ENCODE measurements at regions not wholly inside any gene's neighbourhood (a gene's known extent, or its start where the extent isn't known, plus 50 kb on each side); places are given as distances from the start of the nearest gene placed in this dataset.

DNA sequence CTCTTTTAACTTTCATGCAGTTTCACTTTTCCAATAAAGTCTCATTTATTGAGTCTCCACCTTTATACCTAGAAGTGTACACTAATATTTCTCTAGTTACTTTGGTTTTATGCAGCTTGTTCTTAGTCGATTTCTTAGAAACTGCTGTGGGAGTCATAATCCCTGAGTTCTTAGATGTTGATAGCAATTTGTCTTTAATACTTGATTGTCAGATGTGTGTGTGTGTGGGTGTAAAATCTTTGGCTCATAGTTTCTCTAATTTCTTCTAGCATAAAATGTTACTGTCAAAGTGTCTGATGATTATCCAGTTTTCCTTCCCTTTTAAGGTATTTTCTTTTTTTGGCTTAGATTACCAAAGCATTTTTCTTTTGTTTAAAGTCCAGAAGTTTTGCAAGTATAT, 473.8 kb upstream of the PTCHD4 start:
- Histone ChIP-seq H3K27me3 (replicated peaks; ENCODE audit: control insufficient read depth, insufficient read depth, low read length) (no peaks in the 10 kb centered on the region), H3K36me3 (ENCODE audit: control insufficient read depth, insufficient read depth, low read length) (no peaks in the 10 kb centered on the region), H3K4me3 (replicated peaks; ENCODE audit: low read depth, low read length) (no peak overlapping the region)
- DNase-seq (ENCODE audit: extremely low read depth, insufficient read length) = no peak
- TF ChIP-seq, protein P1, sequence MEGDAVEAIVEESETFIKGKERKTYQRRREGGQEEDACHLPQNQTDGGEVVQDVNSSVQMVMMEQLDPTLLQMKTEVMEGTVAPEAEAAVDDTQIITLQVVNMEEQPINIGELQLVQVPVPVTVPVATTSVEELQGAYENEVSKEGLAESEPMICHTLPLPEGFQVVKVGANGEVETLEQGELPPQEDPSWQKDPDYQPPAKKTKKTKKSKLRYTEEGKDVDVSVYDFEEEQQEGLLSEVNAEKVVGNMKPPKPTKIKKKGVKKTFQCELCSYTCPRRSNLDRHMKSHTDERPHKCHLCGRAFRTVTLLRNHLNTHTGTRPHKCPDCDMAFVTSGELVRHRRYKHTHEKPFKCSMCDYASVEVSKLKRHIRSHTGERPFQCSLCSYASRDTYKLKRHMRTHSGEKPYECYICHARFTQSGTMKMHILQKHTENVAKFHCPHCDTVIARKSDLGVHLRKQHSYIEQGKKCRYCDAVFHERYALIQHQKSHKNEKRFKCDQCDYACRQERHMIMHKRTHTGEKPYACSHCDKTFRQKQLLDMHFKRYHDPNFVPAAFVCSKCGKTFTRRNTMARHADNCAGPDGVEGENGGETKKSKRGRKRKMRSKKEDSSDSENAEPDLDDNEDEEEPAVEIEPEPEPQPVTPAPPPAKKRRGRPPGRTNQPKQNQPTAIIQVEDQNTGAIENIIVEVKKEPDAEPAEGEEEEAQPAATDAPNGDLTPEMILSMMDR (IDR thresholded peaks at IDR 0.05; ENCODE audit: insufficient read depth, low read length, poor library complexity, severe bottlenecking) = no peak

DNA sequence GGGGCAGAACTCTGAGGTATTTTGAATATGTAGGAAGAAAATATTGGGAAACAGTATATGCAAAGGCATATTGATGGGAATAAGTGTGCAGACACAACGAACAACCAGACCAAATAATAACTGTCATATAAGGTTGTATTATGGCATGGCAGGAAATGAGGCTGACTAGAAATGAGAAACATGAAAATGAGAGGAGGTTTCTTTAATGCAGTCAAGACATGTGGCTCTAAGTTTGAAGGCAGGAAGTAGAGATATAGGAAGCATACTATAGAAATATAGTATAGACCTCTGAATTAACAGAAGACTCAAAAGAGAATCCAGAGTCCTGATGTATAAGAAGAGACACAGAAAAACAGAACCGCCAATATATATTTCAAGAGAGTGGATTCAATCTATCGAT, 459.7 kb upstream of the PTCHD4 start:
- DNase-seq (ENCODE audit: extremely low read depth, insufficient read length) = no peak
- no peaks in the 10 kb centered on the region for H3K27me3 ChIP-seq (replicated peaks; ENCODE audit: control insufficient read depth, insufficient read depth, low read length)
- TF ChIP-seq, protein P1 (IDR thresholded peaks at IDR 0.05; ENCODE audit: insufficient read depth, low read length, poor library complexity, severe bottlenecking) = no peak
- H3K36me3 ChIP-seq (ENCODE audit: control insufficient read depth, insufficient read depth, low read length) = no peaks in the 10 kb centered on the region
- H3K4me3 ChIP-seq (replicated peaks; ENCODE audit: low read depth, low read length) = no peak overlapping the region

DNA sequence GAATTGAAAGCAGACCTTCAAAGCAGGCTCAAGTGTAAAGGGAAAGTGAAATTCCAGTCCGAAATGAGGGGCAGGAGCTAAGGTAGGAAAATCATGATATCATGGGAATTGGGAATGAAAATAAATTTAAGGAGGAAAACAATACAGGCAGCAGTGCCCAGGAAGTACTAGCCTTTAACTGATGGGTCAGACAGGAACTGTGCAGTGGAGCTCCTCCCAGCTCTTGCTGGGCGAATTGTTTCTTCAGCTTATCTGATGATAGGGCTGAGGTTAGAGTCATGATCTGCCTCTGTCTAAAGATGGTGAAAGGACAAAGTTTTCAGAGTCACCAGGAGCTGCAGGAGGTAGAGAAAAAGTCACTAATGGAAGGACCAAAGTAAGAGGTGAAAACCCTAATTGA, 457.9 kb upstream of the PTCHD4 start:
- no peak for DNase-seq (ENCODE audit: extremely low read depth, insufficient read length)
- TF ChIP-seq, protein P1 (IDR thresholded peaks at IDR 0.05; ENCODE audit: insufficient read depth, low read length, poor library complexity, severe bottlenecking) = no peak
- Histone ChIP-seq H3K27me3 (replicated peaks; ENCODE audit: control insufficient read depth, insufficient read depth, low read length) (no peaks in the 10 kb centered on the region), H3K4me3 (replicated peaks; ENCODE audit: low read depth, low read length) (no peak overlapping the region), H3K36me3 (ENCODE audit: control insufficient read depth, insufficient read depth, low read length) (no peaks in the 10 kb centered on the region)

DNA sequence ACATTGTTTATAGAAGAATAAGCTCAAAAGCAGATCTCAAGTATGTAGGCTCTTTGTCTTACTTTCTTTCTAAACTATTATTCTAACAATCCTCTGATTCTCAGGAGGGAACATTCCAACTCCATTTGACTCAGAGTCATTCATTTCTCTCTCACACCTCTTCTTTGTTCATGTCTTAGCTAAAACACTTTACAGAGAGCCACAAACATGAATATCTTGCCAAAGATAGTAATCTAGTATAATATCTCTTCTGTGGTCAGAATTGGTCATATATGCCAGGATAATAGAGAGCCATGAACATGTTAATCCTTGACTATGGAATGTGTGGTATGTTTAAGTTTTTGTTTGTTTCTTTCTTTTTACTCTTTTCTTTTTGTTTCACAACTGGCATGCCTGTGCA, 456.0 kb upstream of the PTCHD4 start:
- Histone ChIP-seq H3K27me3 (replicated peaks; ENCODE audit: control insufficient read depth, insufficient read depth, low read length) (no peaks in the 10 kb centered on the region), H3K4me3 (replicated peaks; ENCODE audit: low read depth, low read length) (no peak overlapping the region), H3K36me3 (ENCODE audit: control insufficient read depth, insufficient read depth, low read length) (no peaks in the 10 kb centered on the region)
- TF ChIP-seq, protein P1 (IDR thresholded peaks at IDR 0.05; ENCODE audit: insufficient read depth, low read length, poor library complexity, severe bottlenecking) = no peak
- DNase-seq (ENCODE audit: extremely low read depth, insufficient read length) = no peak

DNA sequence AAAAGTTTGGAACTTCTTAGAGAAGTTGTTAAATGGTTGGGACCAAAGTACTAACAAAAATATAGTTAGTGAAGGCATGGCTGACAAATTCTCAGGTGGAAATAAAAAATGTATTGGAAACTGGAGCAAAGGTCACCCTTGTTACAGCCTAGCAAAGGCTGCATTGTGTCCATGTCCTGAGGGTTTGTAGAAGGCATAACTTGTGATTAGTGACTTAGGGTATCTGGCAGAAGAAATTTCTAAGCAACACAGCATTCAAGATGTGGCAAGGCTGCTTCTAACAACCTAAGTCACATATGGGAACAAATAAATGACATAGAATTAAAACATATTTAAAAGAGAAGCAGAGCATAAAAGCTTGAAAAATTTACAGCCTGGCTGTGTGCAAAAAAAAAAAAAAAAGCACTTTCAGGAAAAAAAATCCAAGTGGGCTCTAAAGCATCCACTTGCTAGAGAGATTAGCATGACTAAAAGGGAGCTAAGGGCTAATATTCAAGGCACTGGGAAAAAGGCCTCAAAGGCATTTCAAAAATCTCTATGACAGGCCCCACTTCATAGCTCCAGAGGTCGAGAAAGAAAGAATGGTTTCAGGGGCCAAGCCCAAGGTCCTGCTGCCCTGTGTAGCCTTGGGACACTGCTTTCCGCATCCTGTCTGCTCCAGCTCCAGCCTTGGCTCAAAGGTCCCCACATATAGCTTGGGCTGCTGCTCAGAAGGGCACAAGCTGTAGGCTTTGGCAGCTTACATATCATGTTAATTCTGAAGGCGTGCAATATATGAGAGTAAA, 453.2 kb upstream of the PTCHD4 start:
- TF ChIP-seq, protein P1 (IDR thresholded peaks at IDR 0.05; ENCODE audit: insufficient read depth, low read length, poor library complexity, severe bottlenecking) = no peak
- H3K4me3 ChIP-seq (replicated peaks; ENCODE audit: low read depth, low read length) = no peak overlapping the region
- H3K27me3 ChIP-seq (replicated peaks; ENCODE audit: control insufficient read depth, insufficient read depth, low read length) = no peaks in the 10 kb centered on the region
- H3K36me3 ChIP-seq (ENCODE audit: control insufficient read depth, insufficient read depth, low read length) = no peaks in the 10 kb centered on the region
- DNase-seq (ENCODE audit: extremely low read depth, insufficient read length) = no peak
